ENCODE measurements at regions not wholly inside any gene's neighbourhood (a gene's known extent, or its start where the extent isn't known, plus 50 kb on each side); places are given as distances from the start of the nearest gene placed in this dataset.

GRCh38 chr18:66440433-66440832, 163.5 kb downstream of the CDH19 start:
- Histone ChIP-seq H3K27ac (no peak overlapping the region), H3K4me1 (no peaks in the 10 kb centered on the region), H3K36me3 (no peaks in the 10 kb centered on the region), H3K9me3 (peaks cover 0 to 13% (median 0%) of the 10 kb centered on the region in 8 donors), H3K4me3 (no peak overlapping the region), H3K27me3 (replicated peaks in 1 of 7) (no peaks in the 10 kb centered on the region)
- 83 to 96% (median 86%) methylated on average over 4 to 6 of the region's 6 CpGs for WGBS, 5 donors
- peak; percentile 51 for DNase-seq
- intact Hi-C loops (cut with DNase I; ENCODE audit: low total_unique reads): no loop called here
- TF ChIP-seq, protein P1, sequence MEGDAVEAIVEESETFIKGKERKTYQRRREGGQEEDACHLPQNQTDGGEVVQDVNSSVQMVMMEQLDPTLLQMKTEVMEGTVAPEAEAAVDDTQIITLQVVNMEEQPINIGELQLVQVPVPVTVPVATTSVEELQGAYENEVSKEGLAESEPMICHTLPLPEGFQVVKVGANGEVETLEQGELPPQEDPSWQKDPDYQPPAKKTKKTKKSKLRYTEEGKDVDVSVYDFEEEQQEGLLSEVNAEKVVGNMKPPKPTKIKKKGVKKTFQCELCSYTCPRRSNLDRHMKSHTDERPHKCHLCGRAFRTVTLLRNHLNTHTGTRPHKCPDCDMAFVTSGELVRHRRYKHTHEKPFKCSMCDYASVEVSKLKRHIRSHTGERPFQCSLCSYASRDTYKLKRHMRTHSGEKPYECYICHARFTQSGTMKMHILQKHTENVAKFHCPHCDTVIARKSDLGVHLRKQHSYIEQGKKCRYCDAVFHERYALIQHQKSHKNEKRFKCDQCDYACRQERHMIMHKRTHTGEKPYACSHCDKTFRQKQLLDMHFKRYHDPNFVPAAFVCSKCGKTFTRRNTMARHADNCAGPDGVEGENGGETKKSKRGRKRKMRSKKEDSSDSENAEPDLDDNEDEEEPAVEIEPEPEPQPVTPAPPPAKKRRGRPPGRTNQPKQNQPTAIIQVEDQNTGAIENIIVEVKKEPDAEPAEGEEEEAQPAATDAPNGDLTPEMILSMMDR (IDR thresholded peaks at IDR 0.05 in 8 of 11, conservative IDR thresholded peaks at IDR 0.05 in 3 of 11): no peak
- TF ChIP-seq POLR2A (IDR thresholded peaks at IDR 0.05) (no peak), POLR2AphosphoS5 (IDR thresholded peaks at IDR 0.05) (no peak)

- DNase-seq: no peak
Measured at GRCh38 chr18:66439670-66440069, 164.2 kb downstream of the CDH19 start.

GRCh38 chr18:66438711-66439536, 165.0 kb downstream of the CDH19 start:
- intact Hi-C loops (cut with DNase I; ENCODE audit: low total_unique reads): no loop called here
- no peak overlapping the region for H3K4me3 ChIP-seq
- peak; percentile 69 for DNase-seq
- no peak overlapping the region for H3K27ac ChIP-seq
- WGBS, 5 donors: 73 to 87% (median 78%) methylated on average over 1 of the region's 1 CpG
- peaks cover 0 to 13% (median 0%) of the 10 kb centered on the region in 8 donors for H3K9me3 ChIP-seq
- no peaks in the 10 kb centered on the region for H3K36me3 ChIP-seq
- TF ChIP-seq, protein P1 (IDR thresholded peaks at IDR 0.05 in 8 of 11, conservative IDR thresholded peaks at IDR 0.05 in 3 of 11): no peak
- TF ChIP-seq POLR2A (IDR thresholded peaks at IDR 0.05) (no peak), POLR2AphosphoS5 (IDR thresholded peaks at IDR 0.05) (no peak)
- H3K27me3 ChIP-seq (replicated peaks in 1 of 7): no peaks in the 10 kb centered on the region
- no peaks in the 10 kb centered on the region for H3K4me1 ChIP-seq

More at GRCh38 chr18:66439670-66440069, 164.2 kb downstream of the CDH19 start:
- Histone ChIP-seq H3K4me3 (no peak overlapping the region), H3K36me3 (no peaks in the 10 kb centered on the region), H3K9me3 (peaks cover 0 to 13% (median 0%) of the 10 kb centered on the region in 8 donors), H3K27me3 (replicated peaks in 1 of 7) (no peaks in the 10 kb centered on the region), H3K4me1 (no peaks in the 10 kb centered on the region), H3K27ac (no peak overlapping the region)
- 92 to 100% (median 93%) methylated on average over 3 to 7 of the region's 7 CpGs for WGBS, 5 donors
- intact Hi-C loops (cut with DNase I; ENCODE audit: low total_unique reads): no loop called here
- TF ChIP-seq, protein P1 (IDR thresholded peaks at IDR 0.05 in 8 of 11, conservative IDR thresholded peaks at IDR 0.05 in 3 of 11): no peak
- TF ChIP-seq POLR2AphosphoS5 (IDR thresholded peaks at IDR 0.05): no peak
- no peak for TF ChIP-seq POLR2A (IDR thresholded peaks at IDR 0.05)

DNA sequence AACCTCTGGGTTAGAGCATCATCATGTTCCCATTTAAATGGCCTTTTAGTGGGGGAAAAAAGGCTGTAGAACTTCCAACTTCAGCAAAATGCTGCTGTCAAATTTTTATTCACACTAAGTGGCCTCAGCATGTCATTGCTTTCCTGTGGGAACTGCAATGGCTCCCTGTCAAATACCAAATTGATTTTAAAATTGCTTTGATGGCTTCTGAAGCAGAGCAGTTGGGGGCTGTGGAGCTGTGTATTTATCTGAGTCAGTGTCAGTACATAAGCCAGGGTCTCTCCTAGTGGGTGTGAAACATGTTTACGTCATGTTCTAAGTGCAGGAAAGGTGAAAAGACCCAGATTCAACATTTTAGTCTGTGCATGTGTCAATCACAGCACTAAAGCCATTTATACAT, 171.3 kb downstream of the CDH19 start:
- no peak for DNase-seq
- peaks cover 0 to 4% (median 0%) of the 10 kb centered on the region in 8 donors for H3K9me3 ChIP-seq
- no peak overlapping the region for H3K4me3 ChIP-seq
- TF ChIP-seq, protein P1 (IDR thresholded peaks at IDR 0.05 in 8 of 11, conservative IDR thresholded peaks at IDR 0.05 in 3 of 11): no peak
- TF ChIP-seq POLR2AphosphoS5 (IDR thresholded peaks at IDR 0.05) (no peak), POLR2A (IDR thresholded peaks at IDR 0.05) (no peak)
- H3K4me1 ChIP-seq: no peaks in the 10 kb centered on the region
- H3K27ac ChIP-seq: no peak overlapping the region
- no peaks in the 10 kb centered on the region for H3K36me3 ChIP-seq
- no peaks in the 10 kb centered on the region for H3K27me3 ChIP-seq (replicated peaks in 1 of 7)
- 66 to 81% (median 72%) methylated on average over 1 of the region's 1 CpG for WGBS, 5 donors
- intact Hi-C loops (cut with DNase I; ENCODE audit: low total_unique reads): no loop called here
